ENCODE measurements at regions not wholly inside any gene's neighbourhood (a gene's known extent, or its start where the extent isn't known, plus 50 kb on each side); places are given as distances from the start of the nearest gene placed in this dataset.

GRCh38 chr18:45559258-45559657 is 56.0 kb upstream of the SLC14A2 start (continued):
- TF ChIP-seq, protein P1, sequence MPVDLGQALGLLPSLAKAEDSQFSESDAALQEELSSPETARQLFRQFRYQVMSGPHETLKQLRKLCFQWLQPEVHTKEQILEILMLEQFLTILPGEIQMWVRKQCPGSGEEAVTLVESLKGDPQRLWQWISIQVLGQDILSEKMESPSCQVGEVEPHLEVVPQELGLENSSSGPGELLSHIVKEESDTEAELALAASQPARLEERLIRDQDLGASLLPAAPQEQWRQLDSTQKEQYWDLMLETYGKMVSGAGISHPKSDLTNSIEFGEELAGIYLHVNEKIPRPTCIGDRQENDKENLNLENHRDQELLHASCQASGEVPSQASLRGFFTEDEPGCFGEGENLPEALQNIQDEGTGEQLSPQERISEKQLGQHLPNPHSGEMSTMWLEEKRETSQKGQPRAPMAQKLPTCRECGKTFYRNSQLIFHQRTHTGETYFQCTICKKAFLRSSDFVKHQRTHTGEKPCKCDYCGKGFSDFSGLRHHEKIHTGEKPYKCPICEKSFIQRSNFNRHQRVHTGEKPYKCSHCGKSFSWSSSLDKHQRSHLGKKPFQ (tag by site-specific recombination; IDR thresholded peaks at IDR 0.05): no peak
- TF ChIP-seq ZNF175 (tag by site-specific recombination; IDR thresholded peaks at IDR 0.05): no peak

GRCh38 chr18:45560870-45561269 is 54.4 kb upstream of the SLC14A2 start:
- H3K4me3 ChIP-seq (ENCODE audit: low read depth, low read length): no peak overlapping the region
- H3K36me3 ChIP-seq (ENCODE audit: control insufficient read depth in 2 of 2, insufficient read depth in 1 of 2, low read length in 2 of 2): no peaks in the 10 kb centered on the region
- H3K4me1 ChIP-seq (ENCODE audit: control insufficient read depth, insufficient read depth, low read length): peaks cover 18% of the 10 kb centered on the region
- TF ChIP-seq ZNF239 (tag by site-specific recombination; IDR thresholded peaks at IDR 0.05) (no peak), ZNF274 (IDR thresholded peaks at IDR 0.05; ENCODE audit: low read length) (no peak), ZNF274 (tag by site-specific recombination; IDR thresholded peaks at IDR 0.05; ENCODE audit: borderline replicate concordance) (no peak), ZNF10 (tag by site-specific recombination; IDR thresholded peaks at IDR 0.05) (no peak), ZNF16 (tag by site-specific recombination; IDR thresholded peaks at IDR 0.05; ENCODE audit: low read depth) (no peak), ZEB2 (tag by site-specific recombination; IDR thresholded peaks at IDR 0.05) (no peak), KLF8 (tag by site-specific recombination; IDR thresholded peaks at IDR 0.05) (no peak), ZNF341 (tag by site-specific recombination; IDR thresholded peaks at IDR 0.05; ENCODE audit: low read depth) (no peak), SP3 (tag by site-specific recombination; IDR thresholded peaks at IDR 0.05) (no peak), ZBTB8A (tag by site-specific recombination; IDR thresholded peaks at IDR 0.05) (no peak), ZNF221 (tag by site-specific recombination; IDR thresholded peaks at IDR 0.05; ENCODE audit: borderline replicate concordance) (no peak)
- POLR2A ChIA-PET: no interaction called here
- CTCF ChIA-PET: no interaction called here
- H3K27ac ChIP-seq (ENCODE audit: extremely low read depth, low read depth, low read length): 0 out of 2 replicates have a peak overlapping the region, but pooled peaks have one; percentile 36
- no peaks in the 10 kb centered on the region for H3K9me3 ChIP-seq (ENCODE audit: control insufficient read depth, insufficient read depth, low read depth, low read length)

DNA sequence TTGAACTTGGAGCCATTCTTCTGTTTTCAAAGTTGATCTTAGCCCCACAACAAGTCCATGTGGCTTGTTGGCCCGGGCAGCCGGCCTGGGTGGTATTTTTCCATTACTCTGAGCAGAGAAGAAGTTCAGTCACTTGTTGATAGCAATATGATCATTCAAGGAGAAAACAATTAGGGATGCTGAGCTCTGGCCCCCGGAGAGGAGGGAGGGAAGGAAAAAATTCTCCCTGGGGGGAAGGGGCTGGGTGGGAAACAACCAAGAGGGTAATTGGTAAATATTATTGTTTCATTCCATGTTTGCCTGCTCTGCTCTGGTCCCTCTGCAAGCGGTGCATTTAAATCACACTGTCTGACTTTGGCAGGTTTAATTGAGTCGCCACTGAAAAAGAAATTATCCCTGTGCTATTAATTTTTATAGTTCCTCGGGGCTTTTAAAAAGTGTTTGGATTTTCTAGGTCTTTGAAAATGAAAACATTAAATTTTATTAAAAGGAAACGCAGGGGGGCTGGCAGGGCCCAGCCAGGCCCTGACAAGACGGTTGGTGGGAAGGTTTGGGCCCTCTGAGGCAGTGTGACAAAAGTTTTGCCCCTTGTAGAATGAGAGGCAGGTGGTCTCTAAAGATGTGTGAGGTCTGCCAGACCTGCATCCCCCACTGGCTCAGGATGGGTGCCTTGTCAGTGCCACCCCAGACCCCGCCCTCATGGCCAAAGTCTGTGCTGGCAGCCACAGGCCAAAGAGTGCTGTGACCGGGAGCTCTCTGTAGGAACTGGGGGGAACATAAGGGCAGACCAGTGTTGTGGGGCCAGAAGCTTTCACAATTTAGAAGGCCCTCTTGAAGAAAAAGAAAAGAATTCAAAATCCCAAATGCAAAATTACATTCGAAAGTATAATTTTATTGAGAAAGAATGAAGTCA is 52.5 kb upstream of the SLC14A2 start:
- Histone ChIP-seq H3K36me3 (ENCODE audit: control insufficient read depth in 2 of 2, insufficient read depth in 1 of 2, low read length in 2 of 2) (no peaks in the 10 kb centered on the region), H3K4me1 (ENCODE audit: control insufficient read depth, insufficient read depth, low read length) (peaks cover 28% of the 10 kb centered on the region), H3K9me3 (ENCODE audit: control insufficient read depth, insufficient read depth, low read depth, low read length) (no peaks in the 10 kb centered on the region), H3K27ac (ENCODE audit: extremely low read depth, low read depth, low read length) (peak overlapping the region; percentile 60), H3K4me3 (ENCODE audit: low read depth, low read length) (no peak overlapping the region)
- CTCF ChIA-PET: interaction anchor here (0.5 to 1.4 kb wide), 7 partner anchors 9 to 278 kb away, joined by 3 to 10 read pairs (median 4); no protein-coding TSS in a partner anchor
- POLR2A ChIA-PET: interaction anchor here (0.6 to 1.2 kb wide), 2 partner anchors 27 to 376 kb away, joined by 3 to 6 read pairs; no protein-coding TSS in a partner anchor
- TF ChIP-seq GLIS1 (tag by site-specific recombination; IDR thresholded peaks at IDR 0.05) (peak; percentile 96), ZNF223 (tag by site-specific recombination; IDR thresholded peaks at IDR 0.05) (no peak), ZSCAN23 (tag by site-specific recombination; IDR thresholded peaks at IDR 0.05) (no peak), SCRT1 (tag by site-specific recombination; IDR thresholded peaks at IDR 0.05; ENCODE audit: borderline replicate concordance) (peak; percentile 86), SP7 (tag by site-specific recombination; IDR thresholded peaks at IDR 0.05) (no peak), ZNF302 (tag by site-specific recombination; IDR thresholded peaks at IDR 0.05; ENCODE audit: low read depth) (no peak), ZNF843 (tag by site-specific recombination; IDR thresholded peaks at IDR 0.05) (0 out of 2 replicates have a peak, but pooled peaks have one; percentile 16), FEZF1 (tag by site-specific recombination; IDR thresholded peaks at IDR 0.05) (peak; percentile 57), BCL6B (tag by site-specific recombination; IDR thresholded peaks at IDR 0.05) (peak; percentile 30; the same call in 1 of the 2 replicates), SCRT2 (tag by site-specific recombination; IDR thresholded peaks at IDR 0.05) (peak; percentile 74)
- TF ChIP-seq, protein P2, sequence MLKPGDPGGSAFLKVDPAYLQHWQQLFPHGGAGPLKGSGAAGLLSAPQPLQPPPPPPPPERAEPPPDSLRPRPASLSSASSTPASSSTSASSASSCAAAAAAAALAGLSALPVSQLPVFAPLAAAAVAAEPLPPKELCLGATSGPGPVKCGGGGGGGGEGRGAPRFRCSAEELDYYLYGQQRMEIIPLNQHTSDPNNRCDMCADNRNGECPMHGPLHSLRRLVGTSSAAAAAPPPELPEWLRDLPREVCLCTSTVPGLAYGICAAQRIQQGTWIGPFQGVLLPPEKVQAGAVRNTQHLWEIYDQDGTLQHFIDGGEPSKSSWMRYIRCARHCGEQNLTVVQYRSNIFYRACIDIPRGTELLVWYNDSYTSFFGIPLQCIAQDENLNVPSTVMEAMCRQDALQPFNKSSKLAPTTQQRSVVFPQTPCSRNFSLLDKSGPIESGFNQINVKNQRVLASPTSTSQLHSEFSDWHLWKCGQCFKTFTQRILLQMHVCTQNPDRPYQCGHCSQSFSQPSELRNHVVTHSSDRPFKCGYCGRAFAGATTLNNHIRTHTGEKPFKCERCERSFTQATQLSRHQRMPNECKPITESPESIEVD (tag by site-specific recombination; IDR thresholded peaks at IDR 0.05): peak; percentile 65; the same call in 1 of the 2 replicates
- TF ChIP-seq, protein P3, sequence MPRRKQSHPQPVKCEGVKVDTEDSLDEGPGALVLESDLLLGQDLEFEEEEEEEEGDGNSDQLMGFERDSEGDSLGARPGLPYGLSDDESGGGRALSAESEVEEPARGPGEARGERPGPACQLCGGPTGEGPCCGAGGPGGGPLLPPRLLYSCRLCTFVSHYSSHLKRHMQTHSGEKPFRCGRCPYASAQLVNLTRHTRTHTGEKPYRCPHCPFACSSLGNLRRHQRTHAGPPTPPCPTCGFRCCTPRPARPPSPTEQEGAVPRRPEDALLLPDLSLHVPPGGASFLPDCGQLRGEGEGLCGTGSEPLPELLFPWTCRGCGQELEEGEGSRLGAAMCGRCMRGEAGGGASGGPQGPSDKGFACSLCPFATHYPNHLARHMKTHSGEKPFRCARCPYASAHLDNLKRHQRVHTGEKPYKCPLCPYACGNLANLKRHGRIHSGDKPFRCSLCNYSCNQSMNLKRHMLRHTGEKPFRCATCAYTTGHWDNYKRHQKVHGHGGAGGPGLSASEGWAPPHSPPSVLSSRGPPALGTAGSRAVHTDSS (tag by site-specific recombination; IDR thresholded peaks at IDR 0.05): no peak

Measured in HEK293 (cell line).